ENCODE measurements at regions not wholly inside any gene's neighbourhood (a gene's known extent, or its start where the extent isn't known, plus 50 kb on each side); places are given as distances from the start of the nearest gene placed in this dataset.
"Not testable (repeated sequence)": the region's sequence is repeated elsewhere in the genome, so short reads cannot be mapped to it uniquely, and the experiment has no call there.

DNA sequence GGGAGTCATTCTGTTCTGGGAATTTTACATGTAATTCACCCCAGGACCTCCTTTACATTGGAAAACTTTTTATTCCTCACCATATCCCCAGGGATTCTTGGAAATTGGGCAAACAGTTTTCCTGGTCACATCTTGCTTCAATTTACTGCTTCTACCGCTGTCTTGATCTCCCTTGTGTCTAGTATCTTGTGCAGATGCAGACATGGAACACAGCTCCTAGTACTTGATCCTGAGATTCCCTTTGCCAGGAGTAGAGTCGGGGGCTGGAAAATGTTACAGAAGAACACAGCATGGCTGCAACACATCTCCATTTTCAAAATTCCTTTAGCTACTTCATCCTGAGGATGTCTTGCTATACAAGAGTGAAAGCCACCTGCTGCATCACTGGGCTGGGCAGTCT lies 472.8 kb downstream of the PLCL1 start:
- DNase-seq: no peak

DNA sequence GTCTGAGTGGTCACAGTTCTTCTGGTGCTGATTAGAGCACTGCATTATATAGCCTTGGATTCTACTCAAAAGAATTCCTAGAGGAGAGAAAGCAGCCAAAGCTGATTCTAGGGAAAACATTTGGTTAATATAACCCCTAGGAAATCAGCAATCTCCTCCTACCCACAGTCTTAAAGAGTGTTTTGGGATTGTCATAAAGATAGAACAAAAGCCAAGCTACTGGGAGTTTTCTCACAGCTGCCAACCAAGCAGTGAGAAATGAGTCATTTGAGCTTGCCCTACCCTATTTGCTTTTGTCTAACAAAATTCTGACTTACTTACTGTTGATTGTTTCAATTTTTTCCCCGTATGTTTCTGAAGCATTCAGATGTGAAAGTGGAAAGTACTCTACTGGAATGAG lies 469.3 kb downstream of the PLCL1 start:
- no peak for DNase-seq

DNA sequence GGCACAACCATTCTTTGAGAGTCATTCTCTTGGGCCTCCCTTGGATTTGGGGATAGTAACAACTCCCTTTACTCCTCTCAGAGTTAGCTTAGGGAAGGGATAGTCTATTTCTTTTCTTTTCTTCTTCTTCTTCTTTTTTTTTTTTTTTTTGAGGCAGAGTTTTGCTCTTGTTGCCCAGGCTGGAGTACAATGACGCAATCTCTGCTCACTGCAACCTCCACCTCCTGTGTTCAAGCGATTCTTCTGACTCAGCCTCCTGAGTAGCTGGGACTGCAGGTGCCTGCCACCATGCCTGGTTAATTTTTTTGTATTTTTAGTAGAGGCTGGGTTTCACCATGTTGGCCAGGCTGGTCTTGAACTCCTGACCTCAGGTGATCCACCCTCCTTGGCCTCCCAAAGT lies 465.8 kb downstream of the PLCL1 start:
- DNase-seq: not testable (repeated sequence)

DNA sequence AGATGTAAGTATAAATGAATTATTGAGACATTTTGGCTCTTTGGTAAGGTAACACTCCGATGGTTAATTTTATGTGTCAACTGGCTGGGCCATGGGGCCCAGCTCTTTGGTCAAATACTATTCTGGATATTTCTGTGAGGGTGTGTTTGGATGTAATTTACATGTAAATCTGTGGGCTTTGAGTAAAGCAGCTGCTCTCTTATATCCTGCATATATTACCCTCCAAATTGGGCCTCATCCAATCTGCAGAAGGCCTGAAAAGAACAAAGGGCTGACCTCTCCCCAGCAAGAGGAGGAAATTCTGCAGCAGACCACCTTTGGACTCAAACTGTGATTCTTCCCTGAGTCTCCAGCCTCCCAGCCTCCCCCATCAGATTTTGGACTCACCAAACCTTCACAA lies 464.1 kb downstream of the PLCL1 start:
- no peak for DNase-seq

DNA sequence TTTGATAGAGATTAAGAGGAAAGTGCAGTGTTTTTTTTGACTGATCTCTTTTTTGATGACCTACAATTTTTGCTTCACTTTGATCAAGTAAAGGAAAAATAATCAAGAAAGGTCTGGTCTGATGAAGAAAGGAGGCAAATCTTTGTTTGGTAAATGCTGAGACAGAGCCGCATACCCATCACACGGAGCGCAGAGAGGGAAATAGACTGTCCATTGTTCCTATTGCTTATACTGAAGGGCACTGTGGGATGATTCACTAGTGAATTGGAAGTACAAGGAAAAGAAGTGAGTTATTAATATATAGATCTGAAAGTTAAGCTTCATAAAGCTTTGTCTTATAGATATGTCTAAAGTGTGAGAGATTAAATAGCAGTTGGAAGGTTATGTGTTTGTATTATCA lies 455.1 kb downstream of the PLCL1 start:
- DNase-seq: no peak

DNA sequence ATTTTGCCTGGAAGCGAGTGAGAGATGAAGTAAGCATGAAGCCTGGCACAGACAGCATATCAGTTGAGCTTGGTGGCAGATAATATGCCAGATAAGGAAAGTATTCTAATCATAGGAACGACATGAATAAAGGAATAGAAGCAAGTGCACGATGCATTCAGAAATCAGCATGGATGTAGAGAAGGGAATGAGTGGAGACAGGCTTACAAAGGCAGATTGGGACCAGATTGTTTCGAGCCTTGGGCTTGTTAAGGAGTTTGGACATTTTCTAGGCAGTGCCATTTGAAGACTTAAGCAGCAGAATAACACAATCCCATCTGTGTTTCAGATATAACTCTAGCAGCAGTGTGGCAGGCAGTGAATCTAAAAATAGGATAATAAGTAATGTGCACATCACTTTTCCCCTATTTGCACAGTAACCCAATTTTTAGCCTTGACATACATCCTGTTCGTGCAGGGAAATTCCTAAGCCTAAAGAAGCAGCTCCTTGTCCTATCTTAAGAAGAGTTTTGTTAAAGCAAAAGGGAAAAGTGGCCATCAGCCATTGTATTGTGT lies 450.2 kb downstream of the PLCL1 start:
- no peak for DNase-seq

DNA sequence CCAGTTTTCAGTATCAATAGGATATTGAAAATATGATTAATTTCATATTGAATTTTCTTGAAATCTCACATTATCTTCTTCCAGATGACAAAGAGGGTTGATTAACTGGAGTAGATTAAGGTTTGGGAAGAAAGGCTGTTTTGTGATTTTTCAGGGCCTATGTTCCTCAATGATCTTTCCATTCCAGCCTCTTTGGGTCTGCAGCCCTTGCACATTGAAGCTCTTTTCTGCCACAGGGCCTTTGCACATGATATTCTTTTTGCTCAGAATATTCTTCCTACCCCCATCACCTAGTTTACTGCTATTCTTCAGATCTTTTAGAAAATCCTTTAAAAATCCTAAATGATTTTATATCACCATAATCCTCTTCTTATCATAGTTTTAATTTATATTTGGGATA lies 449.6 kb downstream of the PLCL1 start:
- no peak for DNase-seq

DNA sequence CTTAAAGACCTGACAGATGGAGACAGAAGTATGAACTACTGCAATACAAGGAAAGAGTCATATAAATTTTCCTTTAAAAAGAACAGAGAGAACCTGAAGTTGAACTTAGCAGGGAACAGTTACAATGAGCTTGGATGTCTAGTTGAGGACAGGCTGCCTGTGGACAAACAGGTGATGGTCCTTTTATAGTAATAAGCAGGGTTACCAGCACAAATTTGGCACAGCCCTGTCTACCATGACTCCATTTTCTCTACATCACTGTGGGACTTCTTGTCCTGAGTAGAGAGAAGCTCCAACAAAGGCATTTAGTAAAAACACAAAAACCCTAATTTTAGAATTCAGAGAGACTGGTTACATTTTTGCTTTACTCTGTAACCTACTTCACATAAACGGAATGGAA lies 448.1 kb downstream of the PLCL1 start:
- DNase-seq: no peak

DNA sequence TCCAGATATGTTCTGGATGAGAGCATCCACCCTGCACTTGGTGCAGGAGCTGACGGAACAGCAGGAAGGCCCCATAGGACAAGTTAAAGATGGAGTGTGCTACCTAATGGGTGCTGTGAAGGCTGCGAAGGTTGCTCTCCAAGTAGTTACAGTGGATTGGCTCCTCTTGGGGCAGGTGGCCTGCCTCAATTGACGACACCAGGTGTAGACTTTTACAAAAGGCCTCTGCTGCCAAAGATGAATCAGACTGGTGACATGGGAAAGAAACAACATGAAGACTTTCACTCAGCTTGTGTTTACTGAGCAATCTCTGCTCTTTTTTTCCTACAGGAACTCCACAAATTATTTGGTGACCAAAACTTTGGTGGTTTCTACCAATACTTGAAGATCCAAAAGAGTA lies 437.7 kb downstream of the PLCL1 start:
- DNase-seq: no peak

DNA sequence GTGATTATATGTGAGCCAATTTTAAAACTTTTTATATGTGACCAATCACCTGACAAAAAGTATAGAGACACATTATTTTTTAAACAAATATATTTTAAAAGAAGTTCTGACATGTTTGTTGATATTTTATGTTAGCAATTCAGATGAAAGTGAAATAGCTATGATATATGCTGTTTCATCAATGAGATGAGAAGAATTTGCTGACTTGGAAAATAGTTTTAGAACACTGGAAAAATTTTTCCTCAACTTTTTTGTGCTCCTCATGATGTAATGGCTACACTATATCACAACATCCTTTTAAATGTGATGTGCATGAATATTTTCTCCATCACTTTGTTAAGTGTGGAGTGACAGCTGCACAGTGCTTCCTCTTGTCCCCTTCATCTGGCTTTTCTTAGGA lies 434.0 kb downstream of the PLCL1 start:
- no peak for DNase-seq

DNA sequence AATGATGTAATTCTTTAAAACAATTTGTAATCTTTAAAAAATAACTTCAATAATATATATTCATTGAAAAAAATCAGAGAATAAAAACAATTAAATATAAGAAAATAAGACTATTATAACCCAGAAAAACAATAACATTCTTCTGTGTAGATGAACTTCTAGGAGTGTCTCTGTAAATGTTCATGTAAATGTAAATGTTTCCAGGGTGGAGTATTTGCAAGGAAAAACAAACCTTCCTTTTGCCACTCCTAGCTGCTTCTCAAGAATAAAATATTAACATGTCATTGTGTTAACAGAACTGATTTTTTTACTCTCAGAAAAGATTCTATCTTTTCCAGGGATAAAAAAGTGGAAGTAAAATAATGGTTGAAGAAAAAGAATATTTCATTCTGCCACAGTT lies 431.9 kb downstream of the PLCL1 start:
- DNase-seq: no peak

DNA sequence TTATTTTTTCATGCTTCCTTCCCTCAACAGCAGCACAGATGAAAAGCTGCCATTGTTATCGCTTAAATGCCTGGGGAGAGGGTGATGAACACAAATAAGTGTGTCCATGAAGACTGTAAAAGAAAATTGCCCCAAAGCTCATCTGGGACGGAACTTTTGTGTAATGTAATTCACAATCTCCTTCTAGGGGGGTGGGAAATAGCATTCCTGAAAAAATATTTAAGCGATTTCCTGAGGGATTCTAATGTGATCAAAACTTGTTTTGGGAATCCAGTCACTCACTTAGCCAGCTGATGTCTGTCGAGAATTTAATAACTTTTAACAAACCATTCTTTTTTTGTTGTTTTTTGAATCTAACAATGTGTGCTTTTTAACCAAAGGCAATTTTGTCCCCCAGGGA lies 427.9 kb downstream of the PLCL1 start:
- DNase-seq: no peak

DNA sequence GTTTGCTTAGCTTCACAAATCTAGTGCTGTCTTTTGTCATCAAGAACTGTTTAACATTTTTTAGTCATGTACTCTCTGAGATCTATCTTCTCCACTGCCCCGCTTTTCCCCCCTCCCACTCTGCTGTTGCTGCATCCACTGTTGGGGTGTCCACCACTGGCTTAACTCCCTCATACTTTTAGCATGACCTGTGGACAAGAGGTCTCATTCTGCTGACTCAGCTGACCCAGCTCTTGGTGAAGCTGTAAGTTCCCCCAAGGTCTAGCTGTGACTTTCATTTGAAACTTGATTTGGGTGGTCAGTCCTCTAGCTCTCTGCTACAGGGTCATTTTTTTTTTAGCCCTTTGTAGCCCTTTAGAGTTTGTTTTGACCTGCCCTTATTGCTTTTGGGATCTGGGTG lies 427.2 kb downstream of the PLCL1 start:
- no peak for DNase-seq

DNA sequence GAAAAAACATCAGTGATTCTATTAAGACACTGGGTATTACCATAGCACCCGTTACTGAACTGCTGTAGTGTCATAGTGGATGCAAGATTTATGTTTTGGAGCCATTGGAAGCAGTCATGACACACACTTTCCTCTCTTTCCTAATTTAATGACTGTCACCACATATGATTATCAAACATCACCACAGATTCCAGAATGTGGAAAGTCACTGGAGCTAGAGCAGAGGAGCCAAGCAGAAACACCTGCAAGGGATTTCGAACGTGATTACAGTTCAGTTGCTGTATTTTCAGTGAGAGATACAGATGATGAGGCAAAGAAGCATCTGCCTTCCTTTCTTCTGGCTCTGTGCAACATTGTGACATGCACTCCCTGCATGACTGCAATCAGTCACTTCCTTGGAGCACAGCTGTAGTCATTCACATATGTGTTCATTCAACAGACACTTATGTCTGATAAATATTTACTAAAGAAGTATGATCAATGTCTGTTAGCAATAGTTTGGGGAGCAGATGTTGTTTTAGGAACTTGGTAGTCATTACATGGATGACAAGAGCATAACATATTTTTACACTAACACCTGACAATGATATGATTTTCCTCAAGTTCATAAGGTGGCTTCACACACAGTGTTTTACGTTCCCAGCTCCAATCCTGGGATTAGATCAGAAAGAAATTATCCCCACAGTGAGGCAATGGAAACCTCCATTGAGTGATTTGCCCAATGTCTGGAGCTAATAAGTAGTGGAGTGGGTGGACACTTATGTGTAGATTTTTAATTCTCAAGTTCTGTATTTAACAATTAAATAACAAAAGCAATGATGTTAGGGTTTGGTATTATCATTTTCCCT lies 416.6 kb downstream of the PLCL1 start:
- DNase-seq: no peak

DNA sequence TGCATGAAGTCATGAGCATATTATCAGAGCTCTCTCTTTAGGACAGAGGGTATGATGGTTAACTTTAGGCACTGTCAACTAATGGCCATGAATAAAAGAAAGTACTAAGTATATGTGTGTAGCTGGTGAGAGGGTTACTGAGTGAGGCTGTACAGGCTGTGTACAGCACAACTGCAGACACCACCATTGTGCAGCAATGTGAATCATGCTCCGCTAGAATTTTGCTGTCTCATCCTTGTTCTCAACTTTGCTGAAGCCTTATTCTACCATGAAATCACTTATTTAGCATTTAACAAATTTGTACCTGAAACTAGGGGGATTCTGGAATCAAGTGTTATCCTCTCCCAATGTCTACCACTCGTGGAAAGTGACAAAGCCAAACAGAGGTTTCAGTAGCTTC lies 414.9 kb downstream of the PLCL1 start:
- no peak for DNase-seq

DNA sequence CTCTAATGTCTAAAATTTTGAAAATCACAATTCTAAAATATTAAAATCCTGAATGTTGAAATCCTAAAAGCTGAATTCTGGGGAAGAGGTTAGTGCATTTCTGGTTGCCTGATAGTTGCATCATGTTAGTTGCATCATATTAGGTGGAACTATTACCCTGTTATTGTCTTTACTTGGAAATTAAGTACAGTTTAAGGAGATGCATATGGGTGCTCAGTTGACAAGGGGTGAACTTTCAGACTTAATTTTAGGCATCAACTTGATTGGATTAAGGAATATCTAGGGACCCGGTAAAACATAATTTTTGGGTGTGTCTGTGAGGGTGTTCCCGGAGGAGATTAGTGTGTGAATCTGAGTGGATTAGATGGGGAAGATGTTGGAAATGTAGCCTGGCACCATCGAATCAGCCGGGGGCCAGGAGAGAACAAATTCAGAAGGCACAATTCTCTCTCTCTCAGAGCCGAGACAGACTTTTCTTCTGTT lies 409.8 kb downstream of the PLCL1 start:
- no peak for DNase-seq

DNA sequence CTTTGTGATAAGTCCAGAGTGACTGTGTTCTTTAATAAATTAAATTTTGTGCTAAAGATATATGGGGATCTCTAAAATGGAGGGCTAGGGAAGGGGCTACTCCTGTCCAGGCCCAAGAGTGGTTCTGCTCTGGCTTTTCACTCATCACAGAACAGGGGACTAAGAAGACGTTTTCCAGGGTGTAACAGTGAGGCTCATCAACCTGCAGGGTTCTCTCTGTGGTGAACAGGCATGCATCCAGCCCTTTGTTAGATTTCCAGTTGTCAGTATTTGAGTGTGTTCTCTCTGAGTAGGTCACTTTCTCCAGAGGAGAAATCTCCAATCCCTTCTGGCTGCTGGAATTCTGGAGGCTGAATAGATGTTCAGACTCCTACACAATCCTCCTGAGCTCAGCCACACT lies 408.9 kb downstream of the PLCL1 start:
- DNase-seq: no peak

DNA sequence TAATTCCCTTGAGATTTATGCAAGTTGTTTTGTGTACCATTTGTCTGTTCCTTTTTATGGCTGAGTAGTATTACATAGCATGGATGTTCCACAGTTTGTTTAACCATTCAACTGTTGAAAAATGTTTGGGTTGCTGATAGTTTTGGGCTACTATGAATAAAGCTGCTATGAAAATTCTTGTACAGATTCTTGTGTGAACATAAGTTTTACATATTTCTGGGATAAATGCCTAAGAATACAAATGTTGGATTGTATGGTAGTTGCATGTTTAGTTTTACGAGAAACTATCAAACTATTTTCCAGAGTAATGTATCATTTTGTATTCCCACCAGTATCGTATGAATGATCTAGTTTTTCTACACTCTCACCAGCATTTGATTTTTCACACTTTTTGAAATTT lies 407.3 kb downstream of the PLCL1 start:
- DNase-seq: no peak

DNA sequence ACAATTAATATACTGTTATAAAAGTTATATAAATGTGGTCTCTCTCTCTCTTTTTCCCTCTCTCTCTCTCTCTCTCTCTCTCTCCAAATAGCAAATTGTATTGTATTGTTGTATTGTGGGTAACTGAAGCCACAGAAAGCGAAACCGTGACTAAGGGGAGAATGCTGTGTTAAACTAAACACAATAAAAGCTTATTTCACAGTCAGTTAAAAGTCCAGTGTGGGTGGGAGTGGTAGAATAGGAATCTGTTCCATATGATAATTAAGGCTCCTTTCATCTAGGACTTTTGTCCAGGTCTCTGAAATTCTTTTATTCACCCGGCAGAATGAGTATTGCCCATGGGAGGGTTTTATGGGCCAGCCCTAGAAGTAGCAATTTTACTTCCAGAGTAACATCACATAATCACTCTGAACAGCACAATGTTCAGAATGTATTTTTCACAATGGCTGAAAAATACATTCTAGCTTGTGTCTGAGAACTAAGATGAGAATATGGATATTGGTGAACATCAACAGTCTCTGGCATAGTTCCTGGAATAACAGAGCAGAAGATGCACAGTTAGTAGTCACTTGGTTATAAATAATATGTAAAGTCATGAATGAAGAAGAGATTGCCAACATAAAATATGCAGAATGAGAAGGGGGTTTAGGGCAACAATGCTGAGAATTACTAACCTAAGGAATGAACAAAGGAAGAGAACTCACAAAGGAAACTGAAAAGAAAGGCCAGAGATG lies 399.1 kb downstream of the PLCL1 start:
- no peak for DNase-seq
